GM23248 (cell line): ENCODE measurements at regions not wholly inside any gene's neighbourhood (a gene's known extent, or its start where the extent isn't known, plus 50 kb on each side); places are given as distances from the start of the nearest gene placed in this dataset.

Experiments
- EZH2 ChIP-seq: fragments of 200-600 bp; sonication (generic); IDR thresholded peaks from 2 replicates; pipeline ENCODE4 v1.6.1; 2018; ENCODE audit warnings: antibody characterized with exemption, mild to moderate bottlenecking; ENCODE audit not compliant: insufficient read depth, poor library complexity, severe bottlenecking
- EZH2phosphoT487 ChIP-seq: fragments of 200-600 bp; sonication (generic); IDR thresholded peaks from 2 replicates; pipeline ENCODE4 v1.6.1; 2018; ENCODE audit warnings: antibody characterized with exemption, moderate library complexity, mild to moderate bottlenecking, low read depth; ENCODE audit not compliant: insufficient read depth

DNA sequence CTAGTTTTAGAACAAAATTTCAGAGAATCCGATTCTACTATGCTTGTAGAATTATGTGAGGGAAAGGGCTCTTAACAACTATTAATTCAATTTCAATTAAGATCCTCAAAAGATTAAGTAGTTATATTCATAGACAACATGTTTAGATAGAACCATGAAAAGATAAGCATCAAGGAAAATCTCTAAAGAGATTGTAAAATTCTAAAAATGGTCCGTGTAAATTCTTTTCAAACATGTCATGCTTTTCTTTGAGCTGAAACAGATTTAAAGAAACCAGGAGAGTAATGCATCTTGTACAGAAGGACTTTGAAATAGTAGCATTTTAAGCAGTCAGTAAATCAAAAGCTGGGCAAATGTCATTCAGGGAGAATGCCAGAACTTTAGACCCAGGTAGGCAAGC lies 1080.6 kb upstream of the B3GALT2 start:
- TF ChIP-seq EZH2 (no peak), EZH2phosphoT487 (no peak)
